Lower lobe of right lung (tissue), 2 donors: ENCODE measurements at regions not wholly inside any gene's neighbourhood (a gene's known extent, or its start where the extent isn't known, plus 50 kb on each side); places are given as distances from the start of the nearest gene placed in this dataset.

Source experiments
- ATAC-seq, 2 donors: fragments of 200-7000 bp; cut with Tn5 transposase; one replicate each; pipeline ENCODE4 v1.9.1; 2020 to 2022; ENCODE audit warnings: mild to moderate bottlenecking in 2 of 2, moderate library complexity in 2 of 2
- DNase-seq: peaks from one replicate; pipeline ENCODE4 v3.0.0-alpha.2; 2020
- H3K27ac ChIP-seq: fragments of 200-600 bp; one replicate; pipeline ENCODE4 v1.8.0; 2022
- H3K27me3 ChIP-seq: fragments of 200-600 bp; one replicate; pipeline ENCODE4 v1.8.0; 2022; ENCODE audit warnings: low read depth
- H3K36me3 ChIP-seq: fragments of 200-600 bp; one replicate; pipeline ENCODE4 v1.8.0; 2022; ENCODE audit warnings: mild to moderate bottlenecking
- H3K4me1 ChIP-seq: fragments of 200-600 bp; one replicate; pipeline ENCODE4 v1.8.0; 2022
- H3K4me3 ChIP-seq: fragments of 200-600 bp; one replicate; pipeline ENCODE4 v1.8.0; 2022; ENCODE audit warnings: mild to moderate bottlenecking
- H3K9me3 ChIP-seq: fragments of 200-600 bp; one replicate; pipeline ENCODE4 v1.8.0; 2022
- intact Hi-C: fragments of 100-400 bp; cut with DNase I; formaldehyde crosslinking; loops from one replicate; pipeline ENCODE4 v1.11.0; 2022
- TF ChIP-seq, protein P1 (sequence below): fragments of 200-600 bp; IDR thresholded peaks from one replicate; pipeline ENCODE4 v1.8.0; 2022; ENCODE audit warnings: antibody characterized with exemption, mild to moderate bottlenecking
- donor health status: DM: no; HTN: yes; CAD: no; lungs with severe emphysema.

DNA sequence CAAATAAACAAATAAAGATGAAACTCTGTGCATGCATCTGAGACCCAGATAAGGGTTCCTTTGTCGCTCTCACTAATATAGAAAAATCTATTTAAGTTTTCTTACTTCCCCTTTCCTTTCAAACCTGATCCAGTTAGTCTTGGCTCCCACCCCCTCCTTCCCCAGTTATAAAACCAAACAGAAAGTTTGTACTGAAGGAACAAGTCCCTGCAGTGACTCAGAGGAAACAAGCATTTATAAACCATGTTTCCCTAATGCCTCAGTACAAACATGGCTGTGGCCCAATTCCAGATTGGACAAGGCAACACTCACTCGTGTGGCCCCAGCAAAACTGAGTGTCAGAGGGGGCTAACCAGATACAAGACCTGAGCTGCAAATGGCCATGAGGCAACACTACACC lies 65.5 kb upstream of the ARHGAP20 start:
- H3K36me3 ChIP-seq: no peaks in the 10 kb centered on the region
- DNase-seq (no peak), ATAC-seq (peak; percentile 78 to 85)
- TF ChIP-seq, protein P1, sequence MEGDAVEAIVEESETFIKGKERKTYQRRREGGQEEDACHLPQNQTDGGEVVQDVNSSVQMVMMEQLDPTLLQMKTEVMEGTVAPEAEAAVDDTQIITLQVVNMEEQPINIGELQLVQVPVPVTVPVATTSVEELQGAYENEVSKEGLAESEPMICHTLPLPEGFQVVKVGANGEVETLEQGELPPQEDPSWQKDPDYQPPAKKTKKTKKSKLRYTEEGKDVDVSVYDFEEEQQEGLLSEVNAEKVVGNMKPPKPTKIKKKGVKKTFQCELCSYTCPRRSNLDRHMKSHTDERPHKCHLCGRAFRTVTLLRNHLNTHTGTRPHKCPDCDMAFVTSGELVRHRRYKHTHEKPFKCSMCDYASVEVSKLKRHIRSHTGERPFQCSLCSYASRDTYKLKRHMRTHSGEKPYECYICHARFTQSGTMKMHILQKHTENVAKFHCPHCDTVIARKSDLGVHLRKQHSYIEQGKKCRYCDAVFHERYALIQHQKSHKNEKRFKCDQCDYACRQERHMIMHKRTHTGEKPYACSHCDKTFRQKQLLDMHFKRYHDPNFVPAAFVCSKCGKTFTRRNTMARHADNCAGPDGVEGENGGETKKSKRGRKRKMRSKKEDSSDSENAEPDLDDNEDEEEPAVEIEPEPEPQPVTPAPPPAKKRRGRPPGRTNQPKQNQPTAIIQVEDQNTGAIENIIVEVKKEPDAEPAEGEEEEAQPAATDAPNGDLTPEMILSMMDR: no peak
- H3K9me3 ChIP-seq: peaks cover 11% of the 10 kb centered on the region
- peak overlapping the region; percentile 74 for H3K27ac ChIP-seq
- peaks cover 35% of the 10 kb centered on the region for H3K4me1 ChIP-seq
- no peaks in the 10 kb centered on the region for H3K27me3 ChIP-seq
- intact Hi-C loops: no loop called here
- H3K4me3 ChIP-seq: no peak overlapping the region

DNA sequence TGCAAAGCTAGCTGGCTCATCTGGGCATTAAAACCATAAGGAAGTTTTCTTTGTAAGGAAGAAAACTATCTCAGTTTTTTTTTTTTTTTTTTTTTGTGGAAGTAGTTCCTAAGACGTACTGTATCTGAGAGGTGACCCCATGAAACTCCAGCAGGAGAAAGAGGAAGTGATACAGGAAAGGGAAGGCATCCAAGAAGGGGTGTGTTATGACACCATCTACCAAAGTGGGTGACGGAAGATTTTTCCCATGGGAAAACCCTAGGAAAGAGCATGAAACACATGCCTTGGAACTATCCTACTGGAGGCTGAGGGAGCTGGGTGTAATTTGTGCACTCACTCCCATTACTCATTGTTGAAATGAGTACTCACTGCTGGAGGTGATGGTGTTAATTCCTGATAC lies 63.8 kb upstream of the ARHGAP20 start:
- Histone ChIP-seq H3K9me3 (peaks cover 11% of the 10 kb centered on the region), H3K4me3 (no peak overlapping the region), H3K27me3 (no peaks in the 10 kb centered on the region), H3K36me3 (no peaks in the 10 kb centered on the region), H3K4me1 (peaks cover 35% of the 10 kb centered on the region), H3K27ac (no peak overlapping the region)
- ATAC-seq (no peak), DNase-seq (no peak)
- intact Hi-C loops: no loop called here
- TF ChIP-seq, protein P1: no peak

DNA sequence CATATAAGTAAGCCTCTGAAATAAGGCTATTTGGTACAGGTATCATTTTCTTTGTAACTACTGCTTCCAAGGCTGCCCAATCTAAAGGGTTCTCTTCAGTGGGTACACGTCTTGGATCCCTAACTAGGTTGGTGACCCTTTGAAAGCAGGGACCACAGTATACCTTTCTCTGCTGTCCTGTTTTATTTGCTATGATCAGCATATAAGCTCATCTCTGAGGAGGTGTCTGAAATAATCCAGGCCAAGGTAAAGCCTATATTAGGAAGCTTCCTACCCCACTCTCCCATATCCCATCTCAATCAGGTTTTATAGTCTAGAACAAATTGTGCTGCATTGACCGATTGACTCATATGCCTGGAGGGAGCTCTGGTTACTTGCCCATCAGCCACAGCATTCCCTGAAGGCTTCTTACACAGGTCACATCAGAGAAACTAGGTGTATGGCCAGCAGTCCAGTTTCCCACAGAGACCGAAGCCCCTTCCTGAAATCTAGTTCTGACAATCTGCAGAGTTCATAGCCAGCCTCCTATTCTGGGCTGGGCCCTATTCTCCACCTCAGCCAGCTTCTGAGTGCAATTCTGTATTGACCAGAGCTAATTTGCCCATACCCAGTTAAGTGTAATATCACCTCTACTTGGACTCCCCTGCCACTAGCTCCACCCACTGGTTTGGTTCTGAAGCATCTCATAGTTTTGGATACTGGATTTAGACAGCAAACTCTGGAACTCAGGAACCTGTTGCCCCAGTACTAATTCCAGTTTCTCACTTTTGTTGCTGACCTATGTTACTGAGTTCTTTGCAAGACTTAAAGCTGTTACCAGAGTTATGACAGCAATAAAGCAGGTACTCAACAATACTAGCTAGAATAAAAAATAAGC lies 62.1 kb upstream of the ARHGAP20 start:
- peaks cover 6% of the 10 kb centered on the region for H3K9me3 ChIP-seq
- H3K36me3 ChIP-seq: no peaks in the 10 kb centered on the region
- no peaks in the 10 kb centered on the region for H3K27me3 ChIP-seq
- TF ChIP-seq, protein P1: no peak
- peaks cover 35% of the 10 kb centered on the region for H3K4me1 ChIP-seq
- DNase-seq (no peak), ATAC-seq (no peak)
- no peak overlapping the region for H3K27ac ChIP-seq
- intact Hi-C loops: no loop called here
- H3K4me3 ChIP-seq: no peak overlapping the region

DNA sequence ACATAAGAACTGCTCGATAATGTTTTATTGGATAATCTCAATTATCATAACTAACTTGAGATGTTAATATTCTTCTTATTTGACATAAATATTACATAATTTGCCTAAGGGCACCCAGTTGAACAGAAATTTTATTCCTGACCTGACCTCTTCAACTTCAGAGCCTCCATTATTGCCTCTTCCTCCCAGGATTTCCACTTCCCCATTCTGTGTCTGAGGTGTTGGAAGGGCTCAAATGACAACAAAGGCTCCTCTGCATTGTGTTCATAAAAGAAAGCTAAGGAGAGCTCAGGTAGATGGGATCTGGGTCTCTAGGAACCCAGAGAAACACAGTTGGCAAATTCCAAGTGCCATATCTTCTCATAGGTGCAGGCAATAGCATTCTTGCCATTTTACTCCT lies 61.2 kb upstream of the ARHGAP20 start:
- ATAC-seq (no peak), DNase-seq (no peak)
- Histone ChIP-seq H3K9me3 (no peaks in the 10 kb centered on the region), H3K4me1 (peaks cover 30% of the 10 kb centered on the region), H3K27ac (no peak overlapping the region), H3K27me3 (no peaks in the 10 kb centered on the region), H3K36me3 (no peaks in the 10 kb centered on the region), H3K4me3 (no peak overlapping the region)
- intact Hi-C loops: no loop called here
- TF ChIP-seq, protein P1: no peak

DNA sequence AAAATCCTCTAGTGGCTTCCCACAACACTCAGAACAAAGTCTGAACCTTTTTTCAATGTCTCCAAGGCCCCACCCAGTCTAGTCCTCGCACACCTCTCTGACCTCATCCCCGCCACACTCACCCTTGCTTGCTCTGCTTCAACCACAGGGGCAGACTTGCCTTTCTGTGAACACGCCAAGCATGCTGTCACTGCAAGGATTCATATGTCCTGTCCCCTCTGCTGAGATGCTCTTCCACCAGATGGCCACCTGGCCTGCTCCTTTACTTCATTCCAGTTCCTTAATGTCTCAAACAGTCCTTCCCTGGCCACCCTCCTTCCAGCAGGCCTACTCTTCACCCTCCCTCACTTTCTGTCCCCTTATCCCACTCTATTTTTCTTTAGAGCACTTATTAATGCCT lies 60.6 kb upstream of the ARHGAP20 start:
- intact Hi-C loops: no loop called here
- Histone ChIP-seq H3K4me1 (peaks cover 25% of the 10 kb centered on the region), H3K27ac (no peak overlapping the region), H3K36me3 (no peaks in the 10 kb centered on the region), H3K27me3 (no peaks in the 10 kb centered on the region), H3K4me3 (no peak overlapping the region), H3K9me3 (no peaks in the 10 kb centered on the region)
- no peak for DNase-seq
- TF ChIP-seq, protein P1: no peak
- ATAC-seq: no peak
